ENCODE measurements at regions not wholly inside any gene's neighbourhood (a gene's known extent, or its start where the extent isn't known, plus 50 kb on each side); places are given as distances from the start of the nearest gene placed in this dataset.
A peak's percentile ranks its signal among the peaks of the same experiment; 100 is the strongest.
"Not testable (repeated sequence)": the region's sequence is repeated elsewhere in the genome, so short reads cannot be mapped to it uniquely, and the experiment has no call there.

DNA sequence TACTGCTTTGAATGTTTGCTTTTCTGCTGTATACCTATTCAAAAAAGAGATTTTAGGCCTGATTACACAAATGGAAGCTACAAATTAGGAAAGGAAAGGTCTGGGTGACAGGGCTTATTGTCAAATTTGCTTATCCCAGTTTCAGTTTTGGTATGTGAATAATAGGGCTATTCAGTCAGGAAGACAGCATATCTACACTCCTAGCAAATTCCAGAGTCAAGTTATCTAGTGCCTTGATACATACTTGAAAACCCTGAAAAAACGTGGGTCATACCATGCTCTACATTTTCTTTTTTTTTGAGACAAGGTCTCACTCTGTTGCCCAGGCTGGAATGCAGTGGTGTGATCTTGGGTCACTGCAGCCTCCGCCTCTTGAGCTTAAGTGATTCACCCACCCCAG, 59.2 kb upstream of the CCDC180 start:
- not testable (repeated sequence) for DNase-seq

DNA sequence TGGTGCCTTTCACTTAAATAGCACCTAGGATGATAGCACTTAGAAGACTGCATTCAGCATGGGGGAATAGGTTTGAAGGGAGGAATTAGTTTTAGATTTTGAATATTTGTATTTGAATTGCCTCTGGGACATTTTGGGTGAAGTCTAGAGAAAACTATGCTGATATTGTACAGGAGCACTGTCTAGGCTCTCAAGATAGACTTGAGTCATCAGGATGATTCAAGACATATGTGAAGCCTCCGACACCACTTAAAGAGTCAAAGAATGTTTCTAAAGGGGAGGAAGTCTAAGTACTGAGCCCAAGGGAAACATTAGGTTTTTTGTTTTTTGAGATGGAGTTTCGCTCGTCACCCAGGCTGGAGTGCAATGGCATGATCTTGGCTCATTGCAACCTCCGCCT, 63.9 kb upstream of the CCDC180 start:
- no peak for DNase-seq

DNA sequence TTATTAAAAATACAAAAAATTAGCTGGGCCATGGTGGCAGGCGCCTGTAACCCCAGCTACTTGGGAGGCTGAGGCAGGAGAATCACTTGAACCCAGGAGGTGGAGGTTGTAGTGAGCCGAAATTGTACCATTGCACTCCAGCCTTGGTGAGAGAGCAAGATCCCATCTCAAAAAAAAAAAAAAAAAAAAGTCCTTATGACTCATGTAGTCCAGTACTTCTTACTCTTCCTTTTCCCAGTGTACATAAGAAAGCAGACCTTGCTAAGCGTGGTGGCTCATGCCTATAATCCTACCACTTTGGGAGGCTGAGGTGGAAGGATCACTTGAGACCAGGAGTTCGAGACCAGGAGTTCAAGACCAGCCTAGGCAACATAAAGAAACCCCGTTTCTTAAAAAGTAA, 66.0 kb upstream of the CCDC180 start:
- DNase-seq = not testable (repeated sequence)

DNA sequence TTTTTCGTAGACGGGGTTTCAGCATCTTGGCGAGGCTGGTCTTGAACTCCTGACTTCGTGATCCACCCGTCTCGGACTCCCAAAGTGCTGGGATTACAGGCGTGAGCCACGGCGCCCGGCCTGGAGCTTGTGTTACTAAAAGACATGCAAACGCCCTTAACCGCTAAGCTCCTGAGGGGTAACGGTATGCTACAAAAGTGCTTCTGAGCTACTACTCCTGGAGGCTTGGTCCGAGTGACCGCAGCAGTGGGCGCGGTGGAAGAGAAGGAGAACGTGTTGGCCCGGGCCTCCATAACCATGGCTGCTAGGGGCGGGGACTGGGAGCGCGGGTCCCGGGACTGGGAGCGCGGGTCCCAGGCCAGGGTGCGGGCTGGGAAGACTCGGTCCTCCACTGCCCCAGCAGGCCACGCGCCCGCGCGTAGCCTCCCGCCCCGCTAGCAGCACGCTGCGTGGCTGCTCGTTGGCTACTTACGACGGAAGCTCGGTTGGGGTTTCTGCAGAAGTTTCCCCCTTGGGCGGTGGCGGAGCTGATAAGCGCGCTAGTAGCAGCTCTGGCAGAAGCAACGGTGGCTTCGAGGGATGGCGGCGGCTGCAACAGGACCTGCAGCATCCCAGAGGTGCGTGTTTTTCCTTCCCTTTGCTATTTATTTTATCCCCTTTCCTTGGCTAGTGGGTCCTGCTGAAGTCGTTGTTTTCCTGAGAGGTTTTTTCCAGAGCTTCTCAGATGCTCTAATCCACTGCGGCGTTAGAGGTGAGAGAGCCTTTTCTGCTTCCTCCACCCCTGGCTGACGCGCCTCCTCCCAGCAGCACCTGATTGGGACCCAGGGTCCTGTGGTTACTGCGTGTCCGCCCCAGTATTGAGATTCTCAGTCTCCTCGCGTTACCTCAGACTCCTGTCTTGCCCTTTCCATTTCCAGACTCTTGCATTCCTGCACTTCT, 69.2 kb upstream of the CCDC180 start:
- peak; percentile 56 for DNase-seq

- DNase-seq = no peak
These were observed 70.1 kb upstream of the CCDC180 start for GRCh38 chr9:97237311-97237786.

GRCh38 chr9:97233009-97233400, 74.5 kb upstream of the CCDC180 start:
- DNase-seq = not testable (repeated sequence)

DNA sequence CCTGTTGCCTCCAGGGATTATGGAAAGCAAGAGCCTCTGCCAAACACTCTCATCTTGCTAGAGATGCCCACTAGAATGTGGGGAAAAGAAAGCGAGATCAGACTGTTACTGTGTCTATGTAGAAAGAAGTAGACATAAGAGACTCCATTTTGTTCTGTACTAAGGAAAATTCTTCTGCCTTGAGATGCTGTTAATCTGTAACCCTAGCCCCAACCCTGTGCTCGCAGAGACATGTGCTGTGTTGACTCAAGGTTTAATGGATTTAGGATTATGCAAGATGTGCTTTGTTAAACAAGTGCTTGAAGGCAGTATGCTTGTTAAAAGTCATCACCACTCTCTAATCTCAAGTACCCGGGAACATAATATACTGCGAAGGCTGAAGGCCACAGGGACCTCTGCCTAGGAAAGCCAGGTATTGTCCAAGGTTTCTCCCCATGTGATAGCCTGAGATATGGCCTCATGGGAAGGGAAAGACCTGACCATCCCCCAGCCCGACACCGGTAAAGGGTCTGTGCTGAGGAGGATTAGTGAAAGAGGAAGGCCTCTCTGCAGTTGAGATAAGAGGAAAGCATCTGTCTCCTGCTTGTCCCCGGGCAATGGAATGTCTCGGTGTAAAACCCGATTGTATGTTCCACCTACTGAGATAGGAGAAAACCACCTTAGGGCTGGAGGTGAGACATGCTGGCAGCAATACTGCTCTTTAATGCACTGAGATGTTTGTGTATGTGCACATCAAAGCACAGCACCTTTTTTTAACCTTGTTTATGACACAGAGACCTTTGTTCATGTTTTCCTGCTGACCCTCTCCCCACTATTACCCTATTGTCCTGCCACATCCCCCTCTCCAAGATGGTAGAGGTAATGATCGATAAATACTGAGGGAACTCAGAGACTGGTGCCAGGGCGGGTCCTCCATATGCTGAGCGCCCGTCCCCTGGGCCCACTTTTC, 75.1 kb upstream of the CCDC180 start:
- not testable (repeated sequence) for DNase-seq

- not testable (repeated sequence) for DNase-seq
These were observed 85.1 kb upstream of the CCDC180 start for GRCh38 chr9:97222393-97222792.

DNA sequence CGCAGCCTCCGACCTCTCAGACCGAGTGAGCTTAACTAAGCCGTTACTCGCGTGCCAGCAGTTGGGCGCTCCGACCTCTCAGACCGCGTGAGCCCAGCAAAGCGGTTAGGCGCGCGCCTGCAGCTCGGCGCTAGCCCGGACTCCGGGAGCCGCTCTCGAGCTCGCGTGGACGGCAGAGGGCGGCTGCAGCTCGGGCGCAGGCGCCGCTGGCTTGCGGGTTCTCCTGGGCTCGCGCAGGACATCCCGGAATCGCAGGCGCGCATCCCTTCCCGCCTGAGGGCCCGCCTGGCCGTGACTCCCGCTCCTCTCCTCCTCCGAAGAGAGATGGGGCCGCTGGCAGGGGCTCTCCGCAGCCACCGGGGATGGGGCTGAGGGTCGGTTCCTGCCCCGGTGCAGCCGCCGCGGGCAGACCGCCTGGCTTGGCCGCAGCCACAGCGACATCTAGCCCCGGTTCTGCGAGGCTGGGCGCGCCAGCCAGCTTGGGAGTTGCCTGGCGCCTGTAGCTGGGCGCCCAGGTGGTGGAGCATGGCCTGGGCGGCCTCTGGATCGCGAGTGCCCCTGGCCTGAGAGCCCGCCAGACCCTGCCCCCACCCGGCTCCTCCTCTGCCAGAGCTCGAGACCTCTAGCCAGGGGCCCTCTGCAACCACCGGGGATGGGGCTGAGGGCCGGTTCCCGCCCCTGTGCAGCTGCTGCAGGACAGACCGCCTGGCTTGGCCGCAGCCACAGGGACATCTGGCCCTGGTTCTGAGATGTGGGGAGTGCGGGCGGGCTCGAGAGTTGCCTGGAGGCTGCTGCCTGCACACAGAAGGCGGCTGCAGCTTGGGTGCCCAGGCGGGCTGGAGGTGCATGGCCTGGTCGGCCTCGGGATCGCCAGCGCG, 85.7 kb upstream of the CCDC180 start:
- DNase-seq = peak; percentile 42

GRCh38 chr9:97220894-97221477, 86.5 kb upstream of the CCDC180 start:
- no peak for DNase-seq

- DNase-seq = not testable (repeated sequence)
These were observed 87.1 kb upstream of the CCDC180 start for GRCh38 chr9:97220396-97220795.

DNA sequence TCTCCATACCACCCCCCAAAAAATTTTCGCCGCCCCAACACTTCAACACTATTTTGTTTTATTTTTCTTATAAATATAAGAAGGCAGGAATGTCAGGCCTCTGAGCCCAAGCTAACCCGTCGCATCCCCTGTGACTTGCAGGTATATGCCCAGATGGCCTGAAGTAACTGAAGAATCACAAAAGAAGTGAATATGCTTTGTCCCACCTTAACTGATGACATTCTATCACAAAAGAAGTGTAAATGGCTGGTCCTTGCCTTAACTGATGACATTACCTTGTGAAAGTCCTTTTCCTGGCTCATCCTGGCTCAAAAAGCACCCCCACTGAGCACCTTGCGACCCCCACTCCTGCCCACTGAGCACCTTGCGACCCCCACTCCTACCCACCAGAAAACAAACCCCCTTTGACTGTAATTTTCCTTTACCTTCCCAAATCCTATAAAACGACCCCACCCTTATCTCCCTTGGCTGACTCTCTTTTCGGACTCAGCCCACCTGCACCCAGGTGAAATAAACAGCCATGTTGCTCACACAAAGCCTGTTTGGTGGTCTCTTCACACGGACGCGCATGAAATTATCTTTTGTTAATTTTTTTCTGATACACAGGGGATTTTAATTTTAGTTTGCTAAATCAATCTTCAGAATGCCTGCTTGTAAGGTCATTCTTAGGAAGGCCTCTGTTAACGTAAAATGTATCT, 87.9 kb upstream of the CCDC180 start:
- not testable (repeated sequence) for DNase-seq

DNA sequence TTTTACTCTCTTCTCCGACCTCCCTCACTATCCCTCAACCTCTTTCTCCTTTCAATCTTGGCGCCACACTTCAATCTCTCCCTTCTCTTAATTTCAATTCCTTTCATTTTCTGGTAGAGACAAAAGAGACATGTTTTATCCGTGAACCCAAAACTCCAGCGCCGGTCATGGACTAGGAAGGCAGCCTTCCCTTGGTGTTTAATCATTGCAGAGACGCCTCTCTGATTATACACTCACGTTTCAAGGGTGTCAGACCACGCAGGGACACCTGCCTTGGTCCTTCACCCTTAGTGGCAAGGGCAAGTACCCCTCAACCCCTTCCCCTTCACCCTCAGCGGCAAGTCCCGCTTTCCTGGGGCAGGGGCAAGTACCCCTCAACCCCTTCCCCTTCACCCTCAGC, 92.3 kb upstream of the CCDC180 start:
- DNase-seq = not testable (repeated sequence)

DNA sequence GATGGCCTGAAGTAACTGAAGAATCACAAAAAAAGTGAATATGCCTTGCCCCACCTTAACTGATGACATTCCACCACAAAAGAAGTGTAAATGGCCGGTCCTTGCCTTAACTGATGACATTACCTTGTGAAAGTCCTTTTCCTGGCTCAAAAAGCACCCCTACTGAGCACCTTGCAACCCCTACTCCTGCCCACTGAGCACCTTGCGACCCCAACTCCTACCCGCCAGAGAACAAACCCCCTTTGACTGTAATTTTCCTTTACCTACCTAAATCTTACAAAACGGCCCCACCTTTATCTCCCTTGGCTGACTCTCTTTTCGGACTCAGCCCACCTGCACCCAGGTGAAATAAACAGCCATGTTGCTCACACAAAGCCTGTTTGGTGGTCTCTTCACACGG, 92.9 kb upstream of the CCDC180 start:
- not testable (repeated sequence) for DNase-seq

DNA sequence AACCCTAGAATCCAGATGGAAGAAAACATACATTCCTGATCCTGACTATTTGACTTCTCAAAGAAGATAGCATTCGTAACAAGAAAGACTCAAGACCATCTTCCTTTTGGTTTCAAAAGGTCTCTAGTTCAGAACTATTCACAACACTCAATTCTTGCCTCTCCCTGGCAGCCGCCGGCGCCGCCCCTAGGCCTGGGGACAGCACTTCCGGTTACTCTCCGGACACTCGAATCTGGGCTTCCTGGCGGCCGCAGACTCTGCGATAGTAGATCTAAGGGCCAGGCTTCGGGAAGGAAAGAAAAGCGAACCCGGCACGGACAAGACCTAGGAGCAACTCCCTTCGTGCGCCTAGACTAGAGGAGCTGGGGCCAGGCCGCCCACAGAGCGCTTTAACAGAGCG, 107.8 kb upstream of the CCDC180 start:
- not testable (repeated sequence) for DNase-seq

DNA sequence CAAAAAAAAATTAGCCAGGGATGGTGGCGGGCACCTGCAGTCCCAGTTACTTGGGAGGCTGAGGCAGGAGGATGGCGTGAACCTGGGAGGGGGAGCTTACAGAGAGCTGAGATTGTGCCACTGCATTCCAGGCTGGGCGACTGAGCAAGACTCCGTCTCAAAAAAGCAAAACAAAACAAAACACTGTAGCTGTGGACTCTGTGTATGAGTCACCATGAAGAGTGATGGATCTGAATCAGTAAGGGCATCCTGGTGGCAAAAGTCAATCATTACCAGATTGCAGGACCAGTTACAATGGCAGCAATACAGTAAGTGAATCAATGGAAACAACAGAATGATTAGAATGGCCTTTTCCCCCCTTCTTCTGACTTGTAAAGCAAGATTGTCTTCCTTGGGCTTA, 113.7 kb upstream of the CCDC180 start:
- DNase-seq = not testable (repeated sequence)

- DNase-seq = no peak
These were observed 118.9 kb upstream of the CCDC180 start for GRCh38 chr9:97188545-97188944.

DNA sequence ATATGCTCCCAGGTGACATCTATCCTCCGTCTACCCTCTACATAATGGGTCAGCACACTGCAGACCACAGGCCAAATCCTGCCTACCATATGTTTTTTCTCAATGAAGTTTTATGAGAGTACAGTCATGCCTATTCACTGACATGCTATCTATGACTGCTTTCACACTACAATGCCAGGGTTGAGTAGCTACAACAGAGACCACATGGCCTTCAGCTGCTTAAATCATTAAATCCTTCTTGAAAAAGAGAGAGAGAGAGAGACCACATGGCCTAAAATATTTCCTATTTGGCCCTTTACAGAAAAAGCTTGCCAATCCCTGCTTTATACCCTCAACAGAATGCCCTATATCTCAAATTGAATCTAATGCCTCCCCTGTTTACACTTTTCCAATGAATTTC, 119.8 kb upstream of the CCDC180 start:
- DNase-seq = not testable (repeated sequence)

- no peak for DNase-seq
These were observed 121.0 kb upstream of the CCDC180 start for GRCh38 chr9:97186493-97186892.

- not testable (repeated sequence) for DNase-seq
These were observed 124.9 kb upstream of the CCDC180 start for GRCh38 chr9:97182532-97182931.

GRCh38 chr9:97179616-97180015, 127.8 kb upstream of the CCDC180 start:
- no peak for DNase-seq

Data from activated CD4-positive, alpha-beta T cell treated with anti-CD3 and anti-CD28 coated beads for 1 hour (primary cell).